IPS-18a (cell line): ENCODE measurements at regions not wholly inside any gene's neighbourhood (a gene's known extent, or its start where the extent isn't known, plus 50 kb on each side); places are given as distances from the start of the nearest gene placed in this dataset.

Experiments used
- H3K27ac ChIP-seq: one replicate; pipeline ENCODE4 v1.5.1; 2013; ENCODE audit warnings: low read length
- H3K27me3 ChIP-seq: one replicate; pipeline ENCODE4 v1.6.1; 2013; ENCODE audit warnings: mild to moderate bottlenecking, low read length; ENCODE audit not compliant: control insufficient read depth, insufficient read depth
- H3K36me3 ChIP-seq: one replicate; pipeline ENCODE4 v1.6.1; 2013; ENCODE audit warnings: low read depth, low read length; ENCODE audit not compliant: control insufficient read depth
- H3K4me1 ChIP-seq: one replicate; pipeline ENCODE4 v1.6.1; 2013; ENCODE audit warnings: low read depth, low read length; ENCODE audit not compliant: control insufficient read depth
- H3K4me3 ChIP-seq: one replicate; pipeline ENCODE4 v1.5.1; 2013; ENCODE audit warnings: low read length
- H3K9ac ChIP-seq: one replicate; pipeline ENCODE4 v1.6.1; 2013; ENCODE audit warnings: mild to moderate bottlenecking, low read length, moderate library complexity
- H3K9me3 ChIP-seq: one replicate; pipeline ENCODE4 v1.6.1; 2013; ENCODE audit warnings: low read depth, low read length; ENCODE audit not compliant: control insufficient read depth

DNA sequence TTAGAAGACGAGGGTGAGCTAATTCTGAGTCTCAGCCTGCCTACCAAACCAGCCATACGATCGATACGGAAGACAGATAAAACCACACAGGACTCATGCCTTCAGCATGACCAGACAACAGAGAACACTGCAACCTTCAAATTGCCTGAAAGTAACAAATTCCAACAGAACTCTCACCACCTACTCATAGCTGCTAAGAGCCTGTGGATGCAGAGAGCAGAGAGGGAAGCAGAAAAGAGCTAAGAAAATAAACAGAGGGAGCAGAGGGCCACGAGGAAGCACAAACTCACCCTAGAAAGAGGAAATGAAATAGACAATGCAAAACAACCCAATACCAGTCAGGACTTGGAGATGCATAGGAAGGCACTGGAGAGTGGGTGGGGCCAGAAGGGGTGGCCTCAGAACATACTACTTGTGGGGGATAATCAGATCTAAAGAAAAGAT is 86.7 kb upstream of the TAS2R1 start:
- H3K27ac ChIP-seq = no peak overlapping the region
- no peaks in the 10 kb centered on the region for H3K9me3 ChIP-seq
- H3K36me3 ChIP-seq = no peaks in the 10 kb centered on the region
- H3K4me1 ChIP-seq = no peaks in the 10 kb centered on the region
- no peaks in the 10 kb centered on the region for H3K27me3 ChIP-seq
- H3K9ac ChIP-seq = no peak overlapping the region
- H3K4me3 ChIP-seq = no peak overlapping the region

DNA sequence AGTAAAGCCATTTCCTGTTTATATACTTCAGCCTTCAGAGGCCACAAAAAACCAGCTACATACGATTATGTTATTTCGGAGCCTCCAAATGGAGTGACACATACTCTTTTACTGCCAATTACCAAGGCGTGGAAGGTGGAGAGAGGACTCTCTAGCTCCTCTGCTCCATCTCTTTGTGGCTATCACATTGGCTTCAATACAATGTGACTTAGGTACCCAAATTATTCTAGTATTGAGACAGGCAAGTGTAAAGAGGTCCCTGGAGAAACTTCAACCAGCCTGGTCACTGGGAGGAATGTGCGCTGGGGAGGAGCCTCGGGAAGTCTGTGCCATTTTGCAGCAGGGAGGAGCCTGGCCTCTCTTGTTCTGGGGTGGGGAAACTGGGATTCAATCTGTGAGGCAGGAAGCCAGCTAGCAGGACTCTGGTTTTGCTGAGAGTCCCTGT is 85.8 kb upstream of the TAS2R1 start:
- H3K27me3 ChIP-seq = no peaks in the 10 kb centered on the region
- no peaks in the 10 kb centered on the region for H3K4me1 ChIP-seq
- H3K9me3 ChIP-seq = no peaks in the 10 kb centered on the region
- H3K36me3 ChIP-seq = no peaks in the 10 kb centered on the region
- H3K4me3 ChIP-seq = no peak overlapping the region
- no peak overlapping the region for H3K9ac ChIP-seq
- no peak overlapping the region for H3K27ac ChIP-seq

DNA sequence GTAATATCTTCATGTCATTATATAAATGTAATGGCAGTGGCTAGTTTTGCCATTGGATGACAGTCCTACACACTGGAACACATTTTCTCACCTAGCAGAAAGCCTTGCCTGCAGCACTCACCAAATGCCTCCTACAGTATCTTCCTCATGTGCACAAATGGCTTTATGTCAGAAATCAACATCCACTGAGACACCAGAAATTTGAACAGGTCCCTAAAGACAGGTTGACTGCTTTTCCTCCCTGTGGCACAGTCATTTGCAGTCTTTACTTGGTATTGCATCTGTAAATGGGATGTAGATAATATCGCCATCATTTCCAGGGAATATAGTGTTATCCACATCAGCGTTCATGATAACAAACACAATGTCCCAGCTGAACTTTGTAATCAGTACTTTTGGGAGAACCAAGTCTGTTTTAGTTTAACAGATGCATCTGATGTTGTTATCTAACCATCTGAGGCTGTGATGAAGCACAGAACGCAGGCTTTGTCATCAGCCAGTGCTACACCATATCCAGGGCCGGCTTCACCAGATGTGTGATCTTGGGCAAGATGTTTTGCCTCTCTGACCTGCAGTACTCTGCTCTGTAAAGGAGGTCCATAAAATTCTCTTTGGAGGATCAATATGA is 83.9 kb upstream of the TAS2R1 start:
- H3K4me1 ChIP-seq = no peaks in the 10 kb centered on the region
- no peak overlapping the region for H3K9ac ChIP-seq
- no peak overlapping the region for H3K27ac ChIP-seq

DNA sequence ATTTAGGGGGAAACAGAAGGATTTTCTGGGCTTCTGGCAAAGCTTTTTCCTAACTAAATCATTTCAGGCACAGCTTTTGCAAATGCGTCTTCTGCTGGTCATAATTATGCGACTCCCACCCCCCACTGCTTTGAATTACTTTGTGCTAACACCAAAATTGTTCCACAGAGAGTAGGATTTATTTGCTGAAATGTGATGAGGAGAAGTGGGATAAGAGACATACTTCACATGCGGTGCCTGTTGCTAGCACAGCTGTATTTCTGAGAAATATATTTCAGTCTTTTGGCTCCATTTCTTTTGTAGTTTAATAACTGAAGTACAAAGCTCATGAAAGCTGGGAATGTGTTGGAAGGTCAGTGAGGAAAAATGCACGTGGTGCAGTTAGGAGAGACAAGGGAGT is 83.2 kb upstream of the TAS2R1 start:
- Histone ChIP-seq H3K36me3 (no peaks in the 10 kb centered on the region), H3K4me1 (no peaks in the 10 kb centered on the region), H3K9me3 (no peaks in the 10 kb centered on the region), H3K27ac (no peak overlapping the region), H3K4me3 (no peak overlapping the region), H3K27me3 (no peaks in the 10 kb centered on the region), H3K9ac (no peak overlapping the region)

More for the DNA sequence above, 83.9 kb upstream of the TAS2R1 start:
- Histone ChIP-seq H3K27me3 (no peaks in the 10 kb centered on the region), H3K4me3 (no peak overlapping the region), H3K36me3 (no peaks in the 10 kb centered on the region), H3K9me3 (no peaks in the 10 kb centered on the region)

DNA sequence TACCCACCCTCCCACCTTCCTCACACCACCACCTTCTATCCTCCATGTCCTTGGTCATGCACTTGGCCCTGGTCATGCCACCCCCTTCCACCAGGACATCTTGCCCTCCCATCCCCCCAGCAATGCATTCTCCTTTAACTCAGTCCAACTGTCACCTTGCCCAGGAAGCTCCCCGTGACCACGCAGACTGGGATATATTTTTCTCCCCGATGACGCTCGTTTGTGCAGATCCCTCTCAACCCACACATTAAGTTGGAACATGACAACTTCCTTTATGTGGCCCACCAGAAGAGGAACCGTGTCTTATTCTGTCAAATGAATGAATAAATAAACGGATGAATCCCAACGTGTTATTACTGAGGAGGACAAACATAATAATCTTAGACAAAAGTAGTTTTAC is 82.8 kb upstream of the TAS2R1 start:
- Histone ChIP-seq H3K9ac (no peak overlapping the region), H3K36me3 (no peaks in the 10 kb centered on the region), H3K27ac (no peak overlapping the region), H3K4me1 (no peaks in the 10 kb centered on the region), H3K9me3 (no peaks in the 10 kb centered on the region), H3K27me3 (no peaks in the 10 kb centered on the region), H3K4me3 (no peak overlapping the region)

DNA sequence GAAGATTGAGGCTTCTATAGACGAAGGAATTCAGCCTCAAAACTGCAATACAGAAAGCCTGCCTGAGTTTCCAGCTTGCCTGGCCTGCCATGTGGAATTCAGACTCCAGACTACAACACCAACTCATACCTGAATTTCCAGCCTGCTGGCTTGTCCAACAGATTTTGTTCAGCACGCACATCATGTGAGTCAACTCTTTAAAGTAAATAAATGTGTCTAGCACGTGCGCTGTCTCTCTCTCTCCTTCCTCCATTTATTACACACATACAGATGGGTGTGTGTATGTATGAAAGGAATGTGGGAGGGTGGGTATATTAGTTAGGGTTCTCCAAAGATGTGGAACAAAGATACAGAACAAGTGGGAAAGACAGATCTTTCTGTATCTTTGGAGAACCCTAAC is 82.4 kb upstream of the TAS2R1 start:
- no peak overlapping the region for H3K9ac ChIP-seq
- H3K36me3 ChIP-seq = no peaks in the 10 kb centered on the region
- no peaks in the 10 kb centered on the region for H3K9me3 ChIP-seq
- no peaks in the 10 kb centered on the region for H3K27me3 ChIP-seq
- H3K4me1 ChIP-seq = no peaks in the 10 kb centered on the region
- no peak overlapping the region for H3K4me3 ChIP-seq
- no peak overlapping the region for H3K27ac ChIP-seq

DNA sequence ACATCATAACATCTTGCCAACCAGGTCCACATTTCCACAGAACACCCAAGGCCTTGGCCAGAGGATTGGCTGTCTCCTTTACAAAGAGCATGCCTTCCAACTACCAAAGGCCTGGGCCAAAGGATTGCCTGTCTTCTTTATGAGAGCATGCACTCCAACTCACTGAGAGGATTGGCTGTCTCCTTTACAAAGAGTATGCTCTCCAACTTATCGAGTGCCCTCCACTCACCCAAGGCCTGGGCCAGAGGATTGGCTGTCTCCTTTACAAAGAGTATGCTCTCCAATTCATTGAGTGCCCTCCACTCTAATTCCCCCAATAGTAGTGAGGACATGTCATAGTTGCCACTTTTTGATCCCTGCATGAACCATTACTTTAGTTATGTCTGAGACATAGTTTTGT is 79.9 kb upstream of the TAS2R1 start:
- Histone ChIP-seq H3K27ac (no peak overlapping the region), H3K36me3 (no peaks in the 10 kb centered on the region), H3K27me3 (no peaks in the 10 kb centered on the region), H3K9ac (no peak overlapping the region), H3K4me3 (no peak overlapping the region), H3K9me3 (no peaks in the 10 kb centered on the region), H3K4me1 (no peaks in the 10 kb centered on the region)

DNA sequence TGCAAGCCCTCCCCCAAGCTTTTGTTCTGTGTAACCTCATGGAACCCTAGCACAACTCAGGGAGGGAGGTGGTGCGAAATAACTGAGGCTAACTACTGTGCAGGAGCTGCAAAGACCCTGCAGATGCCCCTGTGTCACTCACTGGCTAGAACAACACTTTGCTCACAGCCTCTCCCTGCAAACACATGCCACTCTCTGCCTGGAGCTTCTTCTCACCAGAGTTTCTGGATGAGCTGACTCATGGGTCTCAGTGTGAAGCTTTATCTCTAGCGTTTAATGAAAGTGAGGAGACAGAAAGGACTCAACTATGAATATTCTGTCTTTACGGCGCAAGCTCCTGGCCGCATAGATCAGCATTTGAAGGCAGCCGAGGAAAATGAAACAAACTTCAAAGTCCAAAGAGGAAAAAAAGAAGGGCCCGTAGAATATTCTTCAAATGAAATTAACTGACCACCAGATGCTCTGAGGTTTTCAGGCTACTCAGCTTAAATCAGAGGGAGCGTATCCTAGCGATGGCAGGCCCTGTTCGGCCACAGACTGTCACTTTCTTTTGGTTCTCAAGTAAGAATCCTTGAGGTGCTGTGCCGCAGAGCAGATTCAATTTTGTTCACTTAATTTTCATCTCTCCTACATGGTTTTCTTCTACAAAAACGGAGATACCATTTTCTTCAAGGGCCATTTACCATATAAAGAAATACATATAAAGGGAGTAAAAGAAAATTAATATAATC is 77.7 kb upstream of the TAS2R1 start:
- Histone ChIP-seq H3K9ac (no peak overlapping the region), H3K4me3 (no peak overlapping the region), H3K27me3 (no peaks in the 10 kb centered on the region), H3K4me1 (no peaks in the 10 kb centered on the region), H3K36me3 (no peaks in the 10 kb centered on the region), H3K27ac (no peak overlapping the region), H3K9me3 (no peaks in the 10 kb centered on the region)

DNA sequence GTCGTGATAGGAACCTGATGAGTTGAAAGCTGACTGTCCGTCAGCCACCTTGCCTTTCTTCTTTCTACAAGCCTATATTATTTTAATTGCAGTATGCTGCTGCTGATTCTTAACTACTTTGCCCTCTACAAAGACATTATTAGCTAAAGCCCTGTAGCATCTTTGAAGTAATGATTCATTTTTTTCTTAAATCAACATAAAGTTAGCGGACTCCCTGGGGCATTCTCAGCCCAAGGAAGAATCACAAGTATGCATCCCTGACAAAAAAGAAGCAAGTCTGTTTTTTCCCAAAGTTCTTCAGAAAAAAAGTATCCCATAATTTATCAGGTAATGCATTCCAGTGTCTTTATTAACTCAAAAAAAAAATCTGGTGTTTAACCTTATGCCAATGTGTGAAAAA is 69.5 kb upstream of the TAS2R1 start:
- Histone ChIP-seq H3K4me1 (no peaks in the 10 kb centered on the region), H3K27me3 (no peaks in the 10 kb centered on the region), H3K9ac (no peak overlapping the region), H3K9me3 (no peaks in the 10 kb centered on the region), H3K36me3 (no peaks in the 10 kb centered on the region), H3K4me3 (no peak overlapping the region), H3K27ac (no peak overlapping the region)

DNA sequence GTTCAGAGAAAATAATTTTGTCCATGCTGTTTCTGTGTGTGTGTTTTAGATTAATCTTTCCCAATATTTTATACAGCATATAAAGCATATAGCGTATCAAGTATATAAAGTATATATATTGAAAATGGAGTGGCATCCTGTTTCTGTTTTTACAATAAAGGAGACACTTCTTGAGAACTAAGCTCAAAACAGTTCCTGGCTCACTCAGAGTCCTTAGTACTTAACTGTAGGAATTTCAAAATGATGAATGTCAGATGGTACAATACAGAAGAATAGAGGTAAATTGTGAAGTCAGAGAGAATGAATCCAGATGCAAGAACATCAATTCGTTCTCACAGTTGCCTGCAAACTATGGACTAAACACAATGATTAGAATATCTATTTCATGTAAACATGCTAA is 68.7 kb upstream of the TAS2R1 start:
- no peak overlapping the region for H3K9ac ChIP-seq
- no peaks in the 10 kb centered on the region for H3K27me3 ChIP-seq
- no peak overlapping the region for H3K4me3 ChIP-seq
- no peaks in the 10 kb centered on the region for H3K36me3 ChIP-seq
- H3K27ac ChIP-seq = no peak overlapping the region
- no peaks in the 10 kb centered on the region for H3K4me1 ChIP-seq
- H3K9me3 ChIP-seq = no peaks in the 10 kb centered on the region

DNA sequence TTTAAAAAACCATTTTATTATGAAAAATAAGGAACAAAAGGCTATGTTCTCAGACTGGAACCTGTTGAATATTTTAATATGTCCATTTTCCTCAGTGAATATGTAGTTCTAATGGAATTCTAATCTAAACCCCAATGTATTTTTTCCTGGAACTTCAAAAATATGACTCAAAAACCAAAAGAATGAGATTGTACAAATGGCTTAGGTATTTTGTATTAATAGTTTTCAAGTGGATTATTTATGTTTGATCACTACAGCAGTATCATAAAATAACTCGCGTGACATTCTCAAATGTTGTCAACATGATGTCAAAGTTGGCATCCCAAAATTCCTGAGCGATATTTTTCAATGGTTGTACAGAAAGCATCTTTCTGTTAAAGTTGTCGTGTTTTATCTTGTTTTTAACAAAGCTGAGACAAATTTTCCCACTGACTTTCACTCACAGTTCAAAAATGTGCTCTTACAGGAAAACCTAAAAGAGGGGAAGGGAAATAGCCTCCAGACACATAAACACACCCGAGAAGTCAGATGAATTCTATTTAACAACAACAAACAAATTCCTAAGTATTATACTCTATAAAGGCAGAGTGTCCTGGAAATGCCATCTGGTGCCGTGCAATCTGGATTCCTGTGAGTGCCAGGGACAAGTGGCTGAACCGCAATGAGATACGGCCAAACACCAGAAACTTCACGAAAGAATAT is 68.1 kb upstream of the TAS2R1 start:
- Histone ChIP-seq H3K27ac (no peak overlapping the region), H3K9ac (no peak overlapping the region)

More for the DNA sequence above, 68.1 kb upstream of the TAS2R1 start:
- Histone ChIP-seq H3K36me3 (no peaks in the 10 kb centered on the region), H3K4me3 (no peak overlapping the region), H3K9me3 (no peaks in the 10 kb centered on the region), H3K4me1 (no peaks in the 10 kb centered on the region), H3K27me3 (no peaks in the 10 kb centered on the region)
